GM19438 (cell line): ENCODE measurements at regions not wholly inside any gene's neighbourhood (a gene's known extent, or its start where the extent isn't known, plus 50 kb on each side); places are given as distances from the start of the nearest gene placed in this dataset.

Source experiments
- ATAC-seq: cut with Tn5 transposase; IDR thresholded peaks from one replicate; pipeline ENCODE4 v1.9.1; 2021; ENCODE audit warnings: low read depth; ENCODE audit not compliant: unreplicated experiment

DNA sequence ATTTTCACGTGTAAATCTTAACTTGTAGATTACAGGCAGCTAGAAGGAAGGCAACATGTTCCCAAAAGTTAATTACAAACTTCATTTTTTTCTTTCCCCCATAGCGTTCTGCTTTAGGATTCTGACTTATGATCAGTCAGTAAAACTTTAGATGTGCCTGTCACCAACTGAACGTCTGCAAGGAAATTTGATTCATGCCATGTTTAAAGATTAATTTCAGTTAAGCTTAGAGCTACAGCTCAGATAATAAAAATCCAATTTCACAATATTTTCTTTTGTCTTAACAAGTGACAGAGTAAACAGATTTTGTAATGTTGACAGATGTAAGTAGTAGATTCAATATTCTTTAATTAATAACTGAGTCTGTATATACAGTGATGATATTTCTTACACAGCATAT lies 253.1 kb downstream of the NFKBIZ start:
- ATAC-seq: no peak

DNA sequence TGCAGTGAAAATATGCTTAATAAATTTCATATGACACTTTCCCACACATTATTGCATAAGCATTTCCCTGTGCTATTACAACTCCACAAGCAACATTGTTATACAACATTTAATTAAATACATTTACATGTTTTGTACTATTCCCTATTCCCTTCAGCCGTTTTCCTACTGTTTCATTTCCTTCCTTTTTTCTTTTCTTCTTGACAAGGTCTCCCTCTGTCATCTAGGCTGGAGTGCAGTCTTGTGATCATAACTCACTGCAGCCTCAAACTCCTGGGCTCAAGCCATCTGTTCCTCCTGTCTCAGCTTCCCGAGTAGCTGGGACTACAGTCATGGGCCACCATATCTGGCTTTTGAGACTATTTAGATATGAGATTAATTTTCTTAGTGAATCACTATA lies 254.7 kb downstream of the NFKBIZ start:
- no peak for ATAC-seq

DNA sequence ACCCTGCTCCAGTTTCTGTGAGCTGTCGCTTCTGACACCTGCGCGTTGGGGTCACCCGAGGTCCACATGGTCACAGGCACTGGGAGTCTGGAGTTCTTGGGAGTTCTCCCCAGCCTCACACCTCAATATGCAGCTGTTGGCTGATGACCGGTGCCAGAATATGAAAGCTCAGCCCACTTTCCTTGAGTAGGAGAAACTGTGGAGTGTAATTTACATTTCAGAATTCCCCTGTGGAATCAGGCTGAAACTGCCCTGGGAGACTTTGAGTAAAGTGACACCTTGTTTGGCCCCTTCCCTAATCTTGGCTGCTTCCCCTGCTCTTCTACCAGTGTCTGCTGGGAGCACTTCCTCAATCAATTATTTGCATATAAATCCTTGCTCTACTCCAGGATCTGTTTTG lies 255.9 kb downstream of the NFKBIZ start:
- no peak for ATAC-seq

DNA sequence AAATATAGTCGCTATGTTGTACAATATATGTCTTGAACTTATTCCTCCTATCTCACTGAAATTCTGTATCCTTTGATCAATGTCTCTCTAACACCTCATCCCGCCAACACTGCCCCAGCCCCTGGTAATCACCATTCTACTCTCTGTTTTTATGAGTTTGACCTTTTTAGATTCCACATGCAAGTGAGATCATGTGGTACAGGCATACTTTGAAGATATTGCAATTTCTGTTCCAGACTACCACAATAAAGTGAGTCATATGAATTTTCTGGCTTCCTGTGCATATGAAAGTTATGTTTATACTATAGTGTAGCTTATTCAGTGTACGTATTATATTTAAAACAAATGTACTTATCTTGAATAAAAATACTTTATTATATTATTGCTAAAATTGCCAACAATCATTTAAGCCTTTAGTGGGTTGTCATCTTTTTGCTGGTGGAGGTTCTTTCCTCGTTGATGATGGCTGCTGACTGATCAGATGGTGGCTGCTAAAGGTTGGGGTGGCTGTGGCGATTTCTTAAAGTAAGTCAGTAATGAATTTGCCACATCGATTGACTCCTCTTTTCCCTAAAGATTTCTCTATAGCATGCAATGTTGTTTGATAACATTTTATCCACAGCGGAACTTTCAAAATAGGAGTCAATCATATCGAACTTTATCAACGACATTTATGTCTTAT lies 257.2 kb downstream of the NFKBIZ start:
- no peak for ATAC-seq

DNA sequence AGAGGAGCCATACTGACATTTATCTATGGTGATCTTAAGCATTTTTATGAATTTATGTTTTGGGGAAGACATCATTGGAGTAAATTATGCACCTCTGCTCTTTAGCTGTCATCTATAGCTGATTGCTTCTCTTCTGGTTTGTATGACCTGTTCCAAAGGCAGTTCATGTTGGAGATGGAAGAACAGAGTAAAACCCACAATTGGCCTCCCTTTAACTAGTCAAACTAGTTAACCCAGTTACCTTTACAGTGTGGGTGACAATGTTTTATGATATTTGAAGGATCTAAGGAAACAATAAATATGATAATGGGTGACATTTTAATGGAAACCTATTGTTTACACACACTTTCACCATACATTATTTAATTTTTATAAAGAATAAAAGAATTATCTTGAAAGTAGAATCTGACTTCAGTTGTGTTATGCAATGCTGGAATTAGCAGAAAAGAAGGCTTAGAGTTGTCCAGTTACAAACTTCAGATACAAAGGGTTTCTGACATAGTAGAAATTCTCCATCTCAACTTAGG lies 263.5 kb downstream of the NFKBIZ start:
- no peak for ATAC-seq

DNA sequence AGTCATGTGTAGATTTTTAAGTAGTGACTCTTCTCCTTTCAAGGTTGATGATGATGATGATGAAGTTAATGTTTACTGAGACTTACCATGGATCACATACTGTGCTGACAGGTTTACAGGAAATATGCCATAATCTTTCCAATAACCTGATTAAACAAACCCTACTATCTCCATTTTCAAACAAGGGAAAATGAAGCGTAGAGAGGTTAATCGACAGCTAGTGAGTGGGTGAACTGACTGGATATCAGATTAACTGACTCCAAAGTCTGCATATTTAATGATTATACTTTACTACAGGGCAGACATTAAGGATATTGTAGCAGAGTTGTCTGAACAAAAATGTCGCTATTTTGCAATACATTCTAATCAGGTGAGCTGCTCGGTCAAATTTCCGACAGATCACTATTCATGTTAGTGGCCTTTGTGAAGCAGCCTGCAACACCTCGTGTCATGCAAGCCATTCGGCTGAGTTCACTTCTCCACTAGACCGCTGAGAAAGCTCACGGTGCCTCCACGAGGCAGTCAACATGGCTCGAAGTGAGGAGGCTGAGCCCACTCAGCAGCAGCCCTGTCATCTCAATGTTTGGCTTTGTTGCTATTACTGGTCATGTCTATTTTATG lies 264.2 kb downstream of the NFKBIZ start:
- no peak for ATAC-seq

DNA sequence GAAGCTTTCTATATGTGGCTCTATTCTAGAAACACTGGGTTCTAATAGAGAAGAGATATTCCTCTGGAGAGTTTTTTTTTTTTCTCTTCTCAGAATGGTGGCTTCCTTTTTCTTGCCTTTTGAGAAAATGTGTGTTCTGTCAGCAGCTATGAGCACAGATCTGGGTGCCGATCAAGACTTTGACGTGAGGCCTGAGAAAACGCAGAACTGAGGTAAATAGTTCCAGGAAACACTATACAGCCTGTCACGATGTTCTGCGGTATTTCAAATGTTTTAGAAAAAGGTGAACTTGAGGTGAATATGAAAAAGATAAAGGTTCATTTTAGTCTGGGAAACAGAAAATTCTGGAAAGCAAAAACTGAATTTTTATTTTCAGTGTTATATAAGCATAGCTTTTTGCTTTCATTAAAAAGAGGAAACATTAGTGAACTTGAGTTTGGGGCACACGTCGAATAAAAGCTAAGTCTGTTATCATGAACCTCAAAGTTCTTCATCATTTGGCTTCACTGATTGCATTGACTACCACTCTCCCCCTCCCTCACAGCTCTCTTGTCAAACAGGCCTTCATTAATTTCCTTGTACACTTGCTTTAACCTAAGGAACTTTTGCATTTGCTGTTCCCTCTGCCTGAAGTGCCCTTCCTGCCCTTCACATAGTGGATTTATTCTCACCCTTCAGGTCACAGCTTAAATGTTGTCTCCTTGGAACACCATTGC lies 265.1 kb downstream of the NFKBIZ start:
- no peak for ATAC-seq

DNA sequence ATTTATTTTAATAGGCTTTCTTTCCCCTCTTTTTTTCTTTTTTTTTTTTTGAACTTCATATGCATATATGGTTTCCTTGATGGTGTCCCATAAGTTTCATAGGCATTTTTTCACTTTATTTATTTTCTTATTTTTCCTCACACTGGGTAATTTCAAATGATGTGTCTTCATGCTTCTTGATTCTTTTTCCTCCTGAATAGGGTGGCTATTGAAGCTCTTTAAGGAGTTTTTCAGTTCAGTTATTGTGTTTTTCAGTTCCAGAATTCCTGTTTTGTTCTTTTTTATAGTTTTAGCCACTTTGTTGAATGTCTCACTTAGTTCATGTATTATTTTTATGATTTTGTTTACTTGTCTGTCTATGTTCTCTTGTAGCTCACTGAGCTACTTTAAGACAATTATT lies 273.2 kb downstream of the NFKBIZ start:
- no peak for ATAC-seq

DNA sequence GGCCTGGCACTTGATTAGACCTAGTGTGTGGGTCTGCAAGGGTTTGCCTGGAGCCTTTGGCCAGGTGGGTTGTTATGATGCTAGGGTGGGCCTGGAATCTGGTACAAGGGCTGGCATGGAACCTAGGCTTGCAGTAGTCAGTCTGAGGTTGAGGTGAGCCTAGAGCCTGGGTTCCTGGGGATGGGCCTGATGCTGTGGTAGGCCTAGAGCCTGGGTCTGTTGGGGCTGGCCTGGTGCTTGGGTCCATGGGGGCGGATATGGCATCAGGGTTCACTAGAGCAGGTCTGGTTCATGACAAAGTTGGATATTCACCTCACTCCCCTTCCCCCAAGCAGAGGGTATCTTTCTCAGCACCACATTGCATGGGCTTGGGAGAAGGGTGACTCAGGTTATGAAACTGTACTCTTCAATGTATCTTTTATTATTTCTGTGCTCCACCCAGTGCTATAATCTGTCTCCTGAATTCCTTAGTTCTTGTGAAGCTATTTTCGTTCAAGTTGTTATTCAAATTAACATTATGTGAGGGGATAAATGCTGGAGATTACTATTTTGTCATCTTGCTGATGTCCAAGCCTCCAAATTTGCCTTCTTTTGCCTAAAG lies 274.4 kb downstream of the NFKBIZ start:
- no peak for ATAC-seq

DNA sequence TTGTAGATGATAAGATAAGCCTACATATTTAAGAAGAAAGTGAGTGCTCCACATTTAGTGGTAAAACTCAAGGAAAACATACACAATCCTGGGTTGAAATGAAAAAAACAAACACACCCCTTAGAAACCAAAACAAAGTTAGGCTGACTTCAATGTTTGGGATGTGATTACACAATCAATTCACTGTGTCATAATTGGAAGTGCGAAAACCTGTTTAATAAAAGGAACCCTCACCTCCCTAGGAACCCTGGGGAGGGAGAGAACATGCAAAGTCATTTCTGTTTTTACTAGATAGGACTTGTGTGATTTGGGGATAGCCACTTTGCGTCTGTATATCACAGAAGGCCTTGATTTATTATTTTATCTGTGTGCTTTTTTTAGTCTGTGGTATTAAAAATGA lies 275.0 kb downstream of the NFKBIZ start:
- ATAC-seq: no peak

DNA sequence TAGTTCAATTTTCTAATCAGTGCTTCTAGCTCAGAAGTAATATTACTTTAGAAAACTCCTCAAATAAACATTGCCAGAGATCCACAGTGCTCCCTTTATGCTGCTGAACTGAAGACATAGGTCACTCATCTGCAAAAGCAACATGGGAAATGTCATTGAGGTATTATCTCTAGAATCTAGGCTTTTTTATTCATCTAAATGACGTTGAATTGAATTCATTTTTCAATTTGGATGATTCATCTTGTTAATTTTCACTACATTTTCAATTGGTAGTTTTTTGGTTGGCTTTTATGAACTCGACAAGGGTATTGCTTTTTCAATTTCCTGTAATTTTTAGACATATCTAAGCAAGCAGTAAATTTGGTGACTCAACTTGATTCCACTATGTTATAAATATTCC lies 275.4 kb downstream of the NFKBIZ start:
- ATAC-seq: no peak

DNA sequence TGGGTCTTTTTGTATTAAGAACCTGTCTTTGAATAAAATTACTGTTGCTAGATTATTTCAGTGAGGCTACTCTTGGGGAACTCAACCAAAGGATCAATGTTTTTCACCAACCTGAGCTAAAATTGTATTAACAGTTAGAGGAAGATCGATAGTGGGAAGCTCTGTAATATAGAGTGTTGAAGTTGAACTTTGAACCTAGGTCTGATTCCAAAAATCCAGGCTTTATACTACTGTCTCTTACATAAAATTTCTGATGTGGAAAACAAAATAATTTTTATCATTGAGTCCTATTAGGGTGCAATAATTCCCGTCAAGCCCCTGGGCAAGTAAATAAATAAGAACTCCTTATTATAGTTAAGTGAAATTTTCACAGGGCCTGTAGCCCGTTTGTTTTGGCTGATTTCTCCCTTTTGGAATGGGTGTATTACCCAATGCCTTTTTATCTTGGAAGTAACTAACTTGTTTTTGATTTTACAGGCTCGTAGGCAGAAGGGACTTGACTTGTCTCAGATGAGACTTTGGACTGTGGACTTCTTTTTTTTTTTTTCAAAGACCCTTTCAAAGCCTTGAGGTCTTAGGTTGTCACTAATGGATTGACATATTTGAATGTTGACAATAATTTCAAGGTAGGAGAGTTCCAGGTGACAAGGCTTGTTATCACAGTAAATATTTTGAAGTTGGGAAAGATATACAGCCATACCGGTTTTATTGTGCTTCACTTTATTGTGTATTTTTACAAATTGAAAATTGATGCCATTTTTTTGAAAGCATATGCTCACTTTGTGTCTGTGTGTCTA lies 276.1 kb downstream of the NFKBIZ start:
- ATAC-seq: no peak

DNA sequence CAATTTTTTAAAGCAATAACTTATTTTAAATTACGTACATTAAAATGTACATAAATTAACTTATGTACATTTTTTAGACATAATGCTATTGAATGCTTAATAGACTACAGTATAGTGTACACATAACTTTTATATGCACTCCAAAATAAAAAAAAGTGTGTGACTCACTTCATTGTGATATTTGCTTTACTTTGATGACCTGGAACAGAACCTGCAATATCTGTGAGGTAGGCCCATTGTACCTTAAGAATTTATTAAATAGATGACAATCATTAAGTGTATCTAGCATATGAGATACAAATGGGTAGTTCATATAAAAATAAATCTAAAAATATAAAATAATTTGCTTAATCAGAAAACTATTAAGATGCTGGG lies 276.7 kb downstream of the NFKBIZ start:
- no peak for ATAC-seq

DNA sequence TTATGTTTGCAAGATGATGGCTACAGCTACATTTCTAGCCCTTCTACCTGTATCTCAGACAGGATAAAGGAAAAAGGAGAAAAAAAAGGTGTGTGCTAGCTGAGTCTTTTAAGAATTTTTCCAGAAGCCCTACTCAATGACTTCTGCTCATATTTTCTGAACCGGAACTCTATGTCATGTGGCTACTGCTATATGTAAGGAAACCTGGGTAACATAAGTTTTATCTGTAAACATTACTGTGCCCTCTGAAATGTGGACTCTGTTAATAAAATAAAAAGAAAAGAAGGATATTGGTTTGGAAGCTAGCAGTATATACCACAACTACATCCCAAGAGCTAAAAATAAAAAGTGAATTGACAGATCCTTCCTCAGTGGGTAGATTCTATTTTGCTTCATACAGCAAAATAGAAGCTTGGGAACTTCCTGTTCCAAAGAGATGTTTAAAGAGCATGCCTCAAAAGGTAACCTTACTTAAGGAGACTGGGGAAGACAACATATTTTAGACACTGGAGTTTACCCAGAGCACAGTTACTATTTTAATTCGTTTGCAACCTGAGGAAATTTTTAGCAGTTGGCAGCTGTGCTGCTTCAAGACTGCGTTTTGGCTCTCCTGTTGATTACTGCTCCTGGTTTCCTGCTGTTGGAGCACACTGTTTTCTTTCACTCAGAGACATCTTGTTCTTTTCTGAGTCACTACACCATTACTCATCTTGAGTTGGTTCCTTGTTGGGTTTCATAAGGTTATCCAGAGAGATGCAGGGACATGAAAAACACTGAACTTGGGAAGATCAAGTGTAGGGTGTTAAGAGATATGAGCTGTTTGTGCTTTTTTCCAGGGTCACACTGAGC lies 280.7 kb downstream of the NFKBIZ start:
- no peak for ATAC-seq

DNA sequence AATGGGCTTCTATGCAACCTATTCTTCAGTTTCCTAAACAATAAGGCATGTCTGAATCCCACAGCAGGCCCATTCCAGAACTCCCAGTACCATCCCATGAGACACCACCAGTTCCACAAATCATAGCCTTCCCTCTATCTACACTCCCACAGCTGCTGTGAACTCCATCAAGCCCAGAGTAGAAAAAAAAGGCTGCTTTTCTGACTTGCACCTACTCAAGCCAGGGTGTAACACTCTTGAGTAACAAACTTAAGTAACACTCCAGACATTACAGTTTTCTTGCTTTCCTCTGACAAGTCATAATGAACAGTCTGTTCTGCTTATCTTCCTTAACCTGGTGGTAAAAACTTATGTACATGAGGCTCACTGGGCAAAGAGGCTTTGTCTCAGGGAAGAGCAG lies 283.1 kb downstream of the NFKBIZ start:
- no peak for ATAC-seq

DNA sequence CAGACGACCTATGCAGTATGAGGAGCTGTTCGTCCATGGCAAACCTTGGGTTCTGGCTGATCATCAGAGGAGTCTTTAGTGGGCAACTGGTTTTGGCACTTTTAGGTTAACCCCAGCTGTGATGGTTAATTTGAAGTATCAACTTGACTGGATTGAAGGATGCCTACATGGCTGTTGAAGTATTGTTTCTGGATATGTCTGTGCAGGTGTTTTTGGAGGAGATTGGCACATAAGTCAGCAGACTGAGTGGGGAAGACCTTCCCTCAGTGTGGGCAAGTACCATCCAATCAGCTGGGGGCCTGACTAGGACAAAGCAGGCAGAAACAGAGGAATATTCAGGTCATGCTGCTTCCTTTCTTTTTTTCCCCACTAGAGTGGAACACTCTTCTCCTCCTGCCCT lies 284.1 kb downstream of the NFKBIZ start:
- no peak for ATAC-seq

DNA sequence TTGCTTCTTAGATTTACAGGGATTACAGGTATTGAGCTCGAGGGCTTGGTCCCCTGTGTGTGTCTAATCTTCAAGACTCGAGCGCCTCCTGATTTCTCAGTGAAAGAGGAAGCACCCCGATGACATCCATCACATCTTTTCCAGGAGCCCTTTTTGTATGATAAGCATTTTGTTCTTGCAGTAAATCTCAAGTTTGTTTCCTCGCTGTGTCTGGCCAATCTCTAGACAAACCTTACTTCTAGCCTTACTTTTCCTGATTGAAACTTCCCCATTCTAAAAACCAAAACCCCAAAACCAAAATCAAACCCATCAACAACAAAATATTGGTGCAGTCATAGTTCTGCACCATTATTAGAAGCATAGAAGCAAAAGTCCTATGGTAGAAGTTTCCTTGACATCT lies 286.0 kb downstream of the NFKBIZ start:
- ATAC-seq: no peak

DNA sequence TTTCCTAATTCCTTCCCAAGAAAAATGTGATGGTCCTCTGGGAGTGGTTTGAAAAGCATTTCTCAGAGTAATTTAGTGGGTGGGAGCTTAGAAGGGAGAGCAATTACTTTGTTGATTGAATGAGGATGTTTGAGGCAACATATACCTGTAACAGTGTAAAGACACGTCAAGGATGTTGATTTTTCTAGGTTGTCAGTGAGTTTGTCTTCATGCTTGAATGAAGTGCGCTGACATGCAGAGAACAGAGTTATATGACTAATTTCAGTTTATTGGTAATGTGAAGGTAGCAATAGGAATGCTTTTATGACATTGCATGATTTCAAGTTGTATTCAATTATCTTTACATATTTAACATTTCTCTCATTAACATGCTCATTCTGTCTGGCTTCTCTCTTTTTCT lies 286.9 kb downstream of the NFKBIZ start:
- ATAC-seq: no peak

DNA sequence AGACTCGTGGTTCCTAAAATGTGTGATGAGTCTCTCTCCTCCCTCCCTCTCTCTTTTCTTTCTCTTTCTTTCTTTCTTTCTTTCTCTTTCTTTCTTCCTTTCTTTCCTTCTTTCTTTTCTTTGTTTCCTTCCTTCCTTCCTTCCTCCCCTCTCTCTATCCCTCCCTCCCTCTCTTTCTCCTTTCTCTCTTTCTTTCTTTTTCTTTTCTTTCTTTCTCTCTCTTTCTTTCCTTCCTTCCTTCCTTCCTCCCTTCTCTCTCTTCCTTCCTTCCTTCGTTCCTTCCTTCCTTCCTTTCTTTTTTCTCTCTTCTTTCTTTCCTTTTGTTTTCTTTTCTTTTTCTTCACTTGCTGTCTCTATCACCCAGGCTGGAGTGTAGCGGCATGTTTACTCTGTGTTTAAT lies 290.8 kb downstream of the NFKBIZ start:
- no peak for ATAC-seq
